OCI-LY3 (cell line): ENCODE measurements at regions not wholly inside any gene's neighbourhood (a gene's known extent, or its start where the extent isn't known, plus 50 kb on each side); places are given as distances from the start of the nearest gene placed in this dataset.

ENCODE experiments used
- H2AFZ ChIP-seq: fragments of 200-600, 300-600 bp; shearing (Covaris generic); 2 replicates; pipeline ENCODE4 v1.6.0; 2014; ENCODE audit warnings: antibody characterized with exemption, low read depth, low read length
- H3K27ac ChIP-seq: fragments of 200-600, 300-600 bp; sonication (generic); 2 replicates; pipeline ENCODE4 v1.5.1; 2014; ENCODE audit warnings: mild to moderate bottlenecking, low read length, moderate library complexity, mixed read lengths
- H3K27me3 ChIP-seq: fragments of 200-600, 300-600 bp; sonication (generic); 2 replicates; pipeline ENCODE4 v1.6.1; 2014; ENCODE audit warnings: low read depth, low read length, mixed read lengths
- H3K36me3 ChIP-seq: fragments of 200-600, 300-600 bp; sonication (generic); replicated peaks from 2 replicates; pipeline ENCODE3; 2014; ENCODE audit warnings: low read depth, low read length, mixed read lengths
- H3K4me1 ChIP-seq: fragments of 300-600, 200-600 bp; sonication (generic); 2 replicates; pipeline ENCODE4 v1.6.1; 2014; ENCODE audit warnings: low read length, mixed read lengths
- H3K4me2 ChIP-seq: fragments of 200-600, 300-600 bp; sonication (generic); 2 replicates; pipeline ENCODE4 v1.6.1; 2014; ENCODE audit warnings: low read length, mixed read lengths
- H3K4me3 ChIP-seq: fragments of 300-600, 200-600 bp; sonication (generic); 2 replicates; pipeline ENCODE4 v1.5.1; 2014; ENCODE audit warnings: antibody characterized with exemption, mild to moderate bottlenecking, low read length, moderate library complexity
- H3K79me2 ChIP-seq: fragments of 300-600, 200-600 bp; shearing (Covaris generic); 2 replicates; pipeline ENCODE4 v1.6.1; 2014; ENCODE audit warnings: mild to moderate bottlenecking, low read length, mixed read lengths
- H3K9ac ChIP-seq: fragments of 300-600, 200-600 bp; shearing (Covaris generic); 2 replicates; pipeline ENCODE4 v1.6.0; 2014; ENCODE audit warnings: mild to moderate bottlenecking, low read length, moderate library complexity
- H3K9me3 ChIP-seq: fragments of 200-600, 300-600 bp; shearing (Covaris generic); 2 replicates; pipeline ENCODE4 v1.6.1; 2014; ENCODE audit warnings: low read length, mixed read lengths; ENCODE audit not compliant: insufficient read depth
- H4K20me1 ChIP-seq: fragments of 200-600, 300-600 bp; sonication (generic); 2 replicates; pipeline ENCODE4 v1.6.1; 2016; ENCODE audit warnings: low read length, mixed read lengths; ENCODE audit not compliant: insufficient read depth
- EZH2phosphoT487 ChIP-seq: fragments of 200-600 bp; shearing (Covaris generic); IDR thresholded peaks from 2 replicates; pipeline ENCODE4 v1.6.1; 2018; ENCODE audit warnings: antibody characterized with exemption, mixed run types, low read depth
- TF ChIP-seq, protein P1 (sequence below): fragments of 200-600, 300-600 bp; sonication (generic); IDR thresholded peaks from 2 replicates; pipeline ENCODE4 v1.5.1; 2014; ENCODE audit warnings: antibody characterized with exemption, low read length, low read depth

DNA sequence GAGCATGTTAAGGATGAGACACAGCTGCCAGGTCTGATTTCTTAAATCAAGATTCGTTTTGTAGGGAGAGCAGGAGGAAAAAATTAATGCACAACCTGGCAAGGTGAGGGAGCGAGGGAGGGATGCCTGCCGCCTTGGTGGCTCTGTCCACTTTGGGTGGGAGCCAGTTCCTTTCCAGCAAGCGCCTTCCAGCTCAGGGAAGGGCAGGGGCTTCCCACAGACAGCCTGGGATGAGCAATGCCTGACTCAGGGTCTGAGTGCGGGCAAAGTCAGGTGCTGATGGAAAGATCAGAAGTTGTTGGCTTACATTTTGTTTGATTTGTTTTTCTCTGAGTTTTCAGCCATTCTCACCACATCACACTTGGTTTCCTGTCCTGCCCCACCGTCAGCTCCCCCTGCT is 220.7 kb downstream of the ENGASE start:
- H3K4me2 ChIP-seq: no peak overlapping the region
- H3K79me2 ChIP-seq: no peaks in the 10 kb centered on the region
- no peaks in the 10 kb centered on the region for H3K4me1 ChIP-seq
- H3K9me3 ChIP-seq: no peaks in the 10 kb centered on the region
- no peaks in the 10 kb centered on the region for H4K20me1 ChIP-seq
- H3K27ac ChIP-seq: no peak overlapping the region
- H3K4me3 ChIP-seq: no peak overlapping the region
- no peak overlapping the region for H3K9ac ChIP-seq
- no peak for TF ChIP-seq EZH2phosphoT487
- TF ChIP-seq, protein P1, sequence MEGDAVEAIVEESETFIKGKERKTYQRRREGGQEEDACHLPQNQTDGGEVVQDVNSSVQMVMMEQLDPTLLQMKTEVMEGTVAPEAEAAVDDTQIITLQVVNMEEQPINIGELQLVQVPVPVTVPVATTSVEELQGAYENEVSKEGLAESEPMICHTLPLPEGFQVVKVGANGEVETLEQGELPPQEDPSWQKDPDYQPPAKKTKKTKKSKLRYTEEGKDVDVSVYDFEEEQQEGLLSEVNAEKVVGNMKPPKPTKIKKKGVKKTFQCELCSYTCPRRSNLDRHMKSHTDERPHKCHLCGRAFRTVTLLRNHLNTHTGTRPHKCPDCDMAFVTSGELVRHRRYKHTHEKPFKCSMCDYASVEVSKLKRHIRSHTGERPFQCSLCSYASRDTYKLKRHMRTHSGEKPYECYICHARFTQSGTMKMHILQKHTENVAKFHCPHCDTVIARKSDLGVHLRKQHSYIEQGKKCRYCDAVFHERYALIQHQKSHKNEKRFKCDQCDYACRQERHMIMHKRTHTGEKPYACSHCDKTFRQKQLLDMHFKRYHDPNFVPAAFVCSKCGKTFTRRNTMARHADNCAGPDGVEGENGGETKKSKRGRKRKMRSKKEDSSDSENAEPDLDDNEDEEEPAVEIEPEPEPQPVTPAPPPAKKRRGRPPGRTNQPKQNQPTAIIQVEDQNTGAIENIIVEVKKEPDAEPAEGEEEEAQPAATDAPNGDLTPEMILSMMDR: no peak
- H3K36me3 ChIP-seq: no peaks in the 10 kb centered on the region
- no peak overlapping the region for H2AFZ ChIP-seq
- H3K27me3 ChIP-seq: peaks cover 35% of the 10 kb centered on the region

- no peaks in the 10 kb centered on the region for H3K4me1 ChIP-seq
- H4K20me1 ChIP-seq: no peaks in the 10 kb centered on the region
- H2AFZ ChIP-seq: no peak overlapping the region
- no peak for TF ChIP-seq EZH2phosphoT487
- TF ChIP-seq, protein P1: no peak
- no peaks in the 10 kb centered on the region for H3K36me3 ChIP-seq
- H3K27me3 ChIP-seq: peaks cover 33% of the 10 kb centered on the region
- H3K9ac ChIP-seq: no peak overlapping the region
- no peaks in the 10 kb centered on the region for H3K79me2 ChIP-seq
- no peak overlapping the region for H3K27ac ChIP-seq
- H3K4me3 ChIP-seq: no peak overlapping the region
- H3K9me3 ChIP-seq: no peaks in the 10 kb centered on the region
- no peak overlapping the region for H3K4me2 ChIP-seq
These were observed 219.9 kb downstream of the ENGASE start for GRCh38 chr17:79294459-79295071.

GRCh38 chr17:79292501-79292900 is 217.9 kb downstream of the ENGASE start:
- Histone ChIP-seq H3K9ac (no peak overlapping the region), H3K4me3 (no peak overlapping the region), H3K27ac (no peak overlapping the region), H3K27me3 (peaks cover 27% of the 10 kb centered on the region), H3K9me3 (no peaks in the 10 kb centered on the region), H3K4me2 (no peak overlapping the region), H3K36me3 (no peaks in the 10 kb centered on the region), H3K4me1 (no peaks in the 10 kb centered on the region), H4K20me1 (no peaks in the 10 kb centered on the region), H2AFZ (no peak overlapping the region), H3K79me2 (no peaks in the 10 kb centered on the region)
- no peak for TF ChIP-seq EZH2phosphoT487
- TF ChIP-seq, protein P1: no peak

DNA sequence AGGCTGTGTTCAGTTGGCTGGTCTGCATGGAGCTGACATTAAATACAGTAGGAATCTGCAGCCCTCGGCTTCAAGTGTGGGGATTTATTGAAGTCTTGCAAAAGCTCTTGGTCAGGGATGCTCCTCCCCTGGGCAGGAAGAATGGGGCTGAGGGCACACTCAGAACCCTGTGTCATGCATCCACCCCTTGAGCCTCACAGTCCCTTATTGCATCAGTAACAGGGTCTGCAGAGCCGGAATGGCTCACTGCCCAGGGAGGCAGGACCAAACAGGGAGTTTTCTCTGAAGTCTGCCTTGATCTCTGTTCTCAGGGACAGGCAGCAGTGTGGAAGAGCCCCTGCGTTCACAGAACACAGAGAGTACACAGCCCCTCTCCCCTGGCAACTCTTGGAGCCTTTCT is 216.8 kb downstream of the ENGASE start:
- H3K27me3 ChIP-seq: peaks cover 27% of the 10 kb centered on the region
- H2AFZ ChIP-seq: no peak overlapping the region
- H3K9me3 ChIP-seq: no peaks in the 10 kb centered on the region
- H3K4me1 ChIP-seq: no peaks in the 10 kb centered on the region
- no peaks in the 10 kb centered on the region for H3K36me3 ChIP-seq
- no peaks in the 10 kb centered on the region for H4K20me1 ChIP-seq
- H3K79me2 ChIP-seq: no peaks in the 10 kb centered on the region
- no peak overlapping the region for H3K4me2 ChIP-seq
- no peak overlapping the region for H3K27ac ChIP-seq
- H3K4me3 ChIP-seq: no peak overlapping the region
- TF ChIP-seq, protein P1: no peak
- TF ChIP-seq EZH2phosphoT487: no peak
- H3K9ac ChIP-seq: no peak overlapping the region
